ENCODE measurements at regions not wholly inside any gene's neighbourhood (a gene's known extent, or its start where the extent isn't known, plus 50 kb on each side); places are given as distances from the start of the nearest gene placed in this dataset.

DNA sequence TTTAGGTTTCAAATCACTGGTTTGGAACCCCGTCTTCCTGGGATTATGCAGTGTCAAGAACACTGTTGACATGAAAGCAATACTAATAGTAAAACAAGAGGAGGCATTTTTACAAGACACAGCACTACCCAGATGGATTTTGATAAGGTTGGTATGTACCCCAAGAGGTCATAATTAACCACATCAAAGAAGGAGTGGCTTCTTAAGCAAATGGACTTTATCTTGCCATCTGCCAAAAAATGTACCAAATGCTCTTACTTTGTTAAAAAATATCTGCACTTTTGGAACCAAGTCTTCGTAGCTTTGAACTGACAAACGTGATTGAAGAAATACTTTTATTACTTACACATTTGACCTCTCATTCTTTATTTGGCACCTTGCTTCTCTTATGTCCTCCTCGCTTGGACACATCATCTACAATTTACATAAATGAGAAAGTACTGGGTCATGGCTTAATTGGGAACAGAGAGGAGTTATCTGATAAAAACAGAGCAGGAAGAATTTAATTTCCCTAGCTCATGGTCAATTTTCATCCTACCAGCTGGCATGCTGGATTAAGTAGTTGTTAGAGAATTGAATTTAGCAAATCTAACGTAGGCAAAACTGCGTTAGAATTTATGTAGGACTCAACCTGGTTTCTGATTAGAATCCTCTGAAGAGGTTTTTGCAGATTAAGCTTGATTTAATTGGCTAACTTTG, 54.5 kb upstream of the PRICKLE1 start:
- FAIRE-seq = no peak

DNA sequence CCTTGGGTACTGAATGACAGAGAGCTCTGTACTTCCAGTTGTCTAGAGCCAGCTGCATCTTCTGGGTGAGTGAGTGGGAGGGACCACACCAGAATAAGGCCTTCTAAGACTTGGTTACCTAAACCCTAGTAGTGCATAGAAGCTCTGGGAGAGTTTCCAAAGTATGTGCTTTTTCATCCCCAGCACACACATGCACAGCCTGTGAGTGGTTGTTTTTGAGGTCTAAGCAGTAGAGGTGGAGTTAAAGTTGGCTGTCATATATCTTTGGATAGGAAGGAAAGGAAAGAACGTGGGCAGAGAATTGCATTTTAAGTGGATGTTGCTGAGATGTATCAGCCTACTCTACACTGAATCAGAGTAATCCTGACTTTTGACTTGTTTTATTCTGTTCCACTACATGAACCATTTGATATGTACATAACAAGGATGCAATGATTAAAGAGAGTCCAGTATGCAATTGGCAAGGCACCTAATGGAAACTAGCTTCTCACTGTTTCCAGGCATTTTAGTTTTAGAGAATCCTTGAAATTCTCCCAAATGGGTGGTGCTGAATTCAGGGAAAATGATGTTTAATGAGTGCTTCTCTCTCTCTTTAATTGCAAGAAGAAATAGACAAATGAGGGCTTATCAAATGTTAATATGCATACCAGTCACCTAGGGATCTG, 51.8 kb upstream of the PRICKLE1 start:
- no peak for FAIRE-seq

DNA sequence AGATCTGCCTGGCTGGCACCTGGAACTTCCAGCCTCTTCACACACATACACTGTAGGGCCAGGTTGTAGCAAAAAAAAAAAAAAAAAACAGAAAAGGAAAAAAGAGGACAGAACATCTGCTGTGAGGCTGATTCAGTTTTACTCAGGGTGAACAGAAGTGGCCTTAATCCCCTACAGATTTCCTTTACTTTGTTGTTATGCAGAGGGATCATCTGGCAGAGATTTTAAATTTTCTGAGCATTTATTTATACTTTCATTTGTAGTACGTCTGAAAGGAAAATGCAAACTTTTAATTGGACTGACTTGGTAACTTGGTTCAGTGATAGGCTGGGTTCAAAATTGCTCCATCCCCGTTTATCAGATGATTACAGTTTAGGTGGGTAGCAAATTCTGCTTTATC, 50.8 kb upstream of the PRICKLE1 start:
- FAIRE-seq = no peak

DNA sequence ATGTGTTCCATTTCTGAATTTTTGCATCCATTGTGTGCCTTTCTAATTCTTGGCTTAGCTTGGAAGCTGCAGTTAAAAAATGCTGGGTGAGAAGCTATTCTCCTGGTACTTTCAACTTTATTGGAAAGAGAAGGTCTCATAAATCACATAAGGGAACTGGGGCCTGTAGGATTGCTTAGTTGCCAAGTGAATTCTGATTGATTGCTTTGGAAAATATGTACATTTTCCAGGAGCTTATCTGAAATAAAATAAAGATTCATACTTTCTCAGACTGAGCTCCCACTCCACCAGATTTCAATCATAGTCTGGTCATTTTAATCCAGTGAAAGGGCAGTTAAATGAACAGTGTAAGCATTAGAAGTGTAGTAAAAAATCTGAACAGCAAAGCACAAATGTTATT, 50.0 kb upstream of the PRICKLE1 start:
- no peak for FAIRE-seq

All from G401.6 (cell line).